Keratinocyte (primary cell): ENCODE measurements at regions not wholly inside any gene's neighbourhood (a gene's known extent, or its start where the extent isn't known, plus 50 kb on each side); places are given as distances from the start of the nearest gene placed in this dataset.

Experiments
- CTCF ChIP-seq, 3 experiments: IDR thresholded peaks in 1 of 3; conservative IDR thresholded peaks in 1 of 3; optimal IDR thresholded peaks in 1 of 3; 2 replicates in 2 of 3; 3 replicates in 1 of 3; pipeline versions ENCODE3 to v1.5.1; 2011; ENCODE audit warnings: low read length in 3 of 3, mild to moderate bottlenecking in 3 of 3, moderate library complexity in 2 of 3, control low read depth in 1 of 3, inconsistent platforms in 1 of 3; ENCODE audit not compliant: insufficient read depth in 2 of 3; ENCODE audit errors: extremely low read depth in 1 of 3
- EZH2 ChIP-seq: IDR thresholded peaks from one replicate; pipeline ENCODE4 v1.6.1; 2012; ENCODE audit warnings: inconsistent platforms, mild to moderate bottlenecking, low read length, moderate library complexity

- TF ChIP-seq CTCF (optimal IDR thresholded peaks at IDR 0.05 in 1 of 3, IDR thresholded peaks at IDR 0.05 in 1 of 3, conservative IDR thresholded peaks at IDR 0.05 in 1 of 3; ENCODE audit: extremely low read depth in 1 of 3, insufficient read depth in 2 of 3, low read length in 3 of 3), result no peak
- no peak for TF ChIP-seq EZH2
Observed at GRCh38 chr1:43072314-43072713, 99.8 kb downstream of the EBNA1BP2 start.
